COLO668 (cell line): ENCODE measurements at regions not wholly inside any gene's neighbourhood (a gene's known extent, or its start where the extent isn't known, plus 50 kb on each side); places are given as distances from the start of the nearest gene placed in this dataset.
A peak's percentile ranks its signal among the peaks of the same experiment; 100 is the strongest.

Experiments used
- DNase-seq: peaks from one replicate; lab custom pipeline; 2025; ENCODE audit not compliant: unreplicated experiment; lab: John Stamatoyannopoulos, UW

DNA sequence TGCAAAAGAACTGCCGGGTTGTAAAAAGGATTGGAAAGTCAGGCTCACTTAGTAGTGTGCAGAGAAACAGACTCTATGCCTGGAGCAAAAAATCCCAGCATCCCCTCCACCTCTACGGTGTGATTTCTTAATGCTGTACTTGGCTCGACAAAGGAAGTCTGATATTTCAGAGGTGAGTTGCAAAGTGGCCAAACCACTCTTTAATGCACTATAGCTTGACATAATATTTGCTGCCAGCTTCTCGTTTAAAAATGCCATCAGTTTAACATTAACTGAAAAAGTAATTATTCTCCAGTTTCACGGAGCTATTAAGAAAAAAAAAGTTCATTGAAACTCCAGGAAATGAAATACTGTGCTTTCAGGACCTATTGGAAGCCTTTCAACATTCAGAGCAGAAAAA lies 448.3 kb upstream of the ZFP42 start:
- no peak for DNase-seq

DNA sequence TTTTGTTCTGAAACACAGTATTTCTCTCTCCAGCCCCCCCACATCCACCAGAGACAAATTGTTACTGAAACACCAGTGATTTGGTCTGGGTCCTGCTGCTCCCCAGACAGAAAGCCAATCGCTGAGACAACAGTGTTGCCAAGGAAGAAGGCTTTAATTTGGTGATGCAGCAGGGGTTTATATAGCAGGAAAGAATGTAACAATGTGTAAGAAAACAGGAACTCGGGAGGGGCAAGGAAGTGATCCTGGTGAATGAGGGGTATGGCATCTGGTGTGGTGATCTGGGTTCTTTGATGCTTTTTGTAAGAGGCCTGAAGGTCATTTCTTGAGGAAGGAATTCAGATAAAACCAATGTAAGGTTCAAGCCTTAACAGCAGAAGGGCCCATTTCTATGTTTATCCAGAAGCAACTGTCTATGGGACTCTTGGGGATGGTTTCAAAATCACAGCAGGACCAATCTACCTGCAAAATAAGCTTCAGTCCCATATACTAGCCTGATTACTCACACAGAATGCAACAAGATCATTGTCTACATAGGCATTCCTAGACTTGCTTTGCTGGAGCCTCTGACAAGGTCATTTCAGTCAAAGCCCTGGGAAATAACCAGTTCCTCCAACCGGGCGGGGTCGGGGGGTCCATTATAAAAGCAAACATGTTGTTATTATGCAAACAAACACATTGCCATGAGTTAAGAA lies 445.2 kb upstream of the ZFP42 start:
- no peak for DNase-seq

DNA sequence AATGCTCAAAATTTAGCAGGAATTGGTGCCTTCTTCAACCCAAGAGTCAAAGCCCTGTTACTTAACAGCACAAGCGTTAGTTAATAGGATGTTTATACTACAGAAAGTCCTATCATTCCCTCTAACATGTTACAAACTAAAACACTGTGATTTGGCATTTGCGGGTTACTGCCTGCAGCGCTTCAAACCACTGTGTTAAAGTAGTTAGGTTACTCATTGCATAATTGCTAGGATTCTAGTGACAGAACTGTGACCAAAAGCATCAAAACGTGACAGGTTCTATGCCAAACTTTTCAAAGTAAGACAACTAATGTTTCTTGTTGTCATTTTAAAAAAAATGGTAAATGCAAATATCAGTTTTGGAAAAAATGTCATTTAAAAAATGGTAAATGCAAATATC lies 442.8 kb upstream of the ZFP42 start:
- DNase-seq: no peak

DNA sequence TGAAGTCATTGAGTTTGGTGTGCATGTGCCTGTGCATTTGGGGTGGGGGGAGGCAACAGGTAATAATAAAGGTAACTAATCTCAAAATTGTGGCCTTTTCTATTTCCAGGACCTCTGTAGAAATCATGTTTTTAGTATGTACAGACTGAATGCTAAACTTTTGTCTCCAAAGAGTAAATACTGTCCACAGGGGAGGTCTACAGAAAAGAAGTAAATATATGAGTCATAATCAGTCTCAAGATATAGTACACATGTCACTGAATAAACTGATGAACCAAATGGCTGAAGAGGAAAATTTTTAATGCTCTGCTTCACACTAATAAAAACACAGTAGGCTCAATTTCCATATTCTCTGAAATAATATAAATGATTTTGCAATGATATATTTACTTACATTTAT lies 440.4 kb upstream of the ZFP42 start:
- no peak for DNase-seq

DNA sequence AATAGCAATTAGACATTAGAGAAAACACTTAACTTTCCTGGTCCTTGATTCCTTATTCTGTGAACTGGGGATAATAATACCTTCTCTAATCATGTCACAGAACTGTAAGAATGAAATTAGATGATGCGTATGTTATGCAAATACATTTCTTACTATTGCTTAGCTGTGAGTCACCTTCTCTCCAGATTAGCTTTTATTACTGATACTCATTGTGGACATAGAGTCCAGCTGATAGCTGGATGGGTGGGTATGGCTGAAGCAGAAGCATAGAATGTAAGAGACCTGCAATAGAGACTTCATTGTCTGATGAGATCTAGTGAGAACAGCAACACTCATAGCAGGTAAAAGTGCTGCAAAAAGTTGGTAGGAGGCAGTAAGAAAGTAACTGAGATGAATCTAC lies 437.2 kb upstream of the ZFP42 start:
- no peak for DNase-seq

DNA sequence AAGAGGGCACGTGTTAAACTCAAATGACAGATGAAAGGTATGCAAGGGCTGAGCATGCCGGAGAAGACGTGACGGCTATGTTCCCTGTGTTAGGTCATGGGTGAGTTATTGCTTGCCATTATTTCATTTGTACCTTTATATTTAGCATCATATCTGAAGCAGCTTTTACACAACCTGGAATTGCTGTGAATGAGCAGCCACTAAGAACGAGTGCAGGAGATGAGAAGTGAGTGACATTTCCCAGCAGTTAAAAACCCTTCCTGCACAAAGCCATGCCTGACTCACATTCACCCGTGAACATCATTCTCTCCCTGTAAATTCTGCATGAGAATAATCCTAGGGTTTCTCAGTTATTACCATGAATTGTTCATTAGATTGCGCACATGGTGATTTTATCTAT lies 433.2 kb upstream of the ZFP42 start:
- DNase-seq: no peak

DNA sequence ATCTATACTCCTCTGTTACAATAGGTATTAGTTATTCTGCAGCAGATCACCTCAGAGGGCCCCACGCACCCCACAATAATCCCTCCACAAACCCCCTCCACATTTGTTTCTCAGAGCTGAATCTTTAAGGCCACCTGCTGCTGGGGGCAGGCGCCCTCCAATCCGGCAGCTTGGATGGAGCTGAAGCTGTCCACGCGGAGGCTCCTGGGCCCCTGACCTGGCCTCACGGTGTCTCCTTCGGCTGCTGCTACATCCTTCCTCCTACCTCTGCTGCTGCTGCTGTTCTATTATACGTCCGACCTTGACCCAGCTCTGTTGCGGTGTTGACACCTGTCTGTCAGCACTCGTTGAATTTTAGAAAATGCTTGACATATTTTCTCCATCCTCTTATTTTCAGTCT lies 430.2 kb upstream of the ZFP42 start:
- DNase-seq: no peak

DNA sequence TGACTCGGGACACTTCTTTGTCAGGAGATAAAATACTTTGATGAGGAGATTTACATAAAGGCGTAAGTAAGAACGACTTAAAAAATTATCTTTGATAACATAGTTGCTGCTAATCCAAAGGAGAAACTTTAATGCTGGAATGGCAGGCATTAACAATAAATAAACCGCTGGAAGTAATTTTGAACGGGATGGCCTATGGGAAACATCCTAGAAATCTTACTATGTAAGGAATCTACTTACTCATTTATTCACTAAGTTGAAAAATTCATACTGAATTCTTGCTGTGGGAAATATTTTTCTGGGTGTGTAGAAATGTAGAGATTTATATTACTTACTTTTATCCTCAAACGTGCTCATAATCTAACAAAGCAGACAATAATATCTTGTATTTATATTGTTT lies 425.7 kb upstream of the ZFP42 start:
- no peak for DNase-seq

DNA sequence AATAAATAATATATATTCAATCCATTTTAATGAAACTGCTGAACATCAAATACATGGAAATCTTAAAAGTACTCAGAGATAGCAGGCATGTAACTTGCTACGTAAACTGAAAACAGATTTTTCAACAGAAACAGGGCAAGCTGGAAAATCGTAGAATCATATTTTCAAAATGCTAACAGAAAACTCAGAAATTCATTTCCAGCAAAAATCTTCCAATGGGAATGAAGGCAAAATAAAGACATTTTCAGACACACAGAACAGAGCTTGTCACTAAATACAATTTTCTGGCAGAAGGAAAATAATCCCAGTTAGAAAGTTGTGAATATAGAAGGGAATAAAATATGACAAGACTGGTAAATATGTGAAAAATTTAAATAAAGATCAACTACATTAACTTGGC lies 419.9 kb upstream of the ZFP42 start:
- no peak for DNase-seq

DNA sequence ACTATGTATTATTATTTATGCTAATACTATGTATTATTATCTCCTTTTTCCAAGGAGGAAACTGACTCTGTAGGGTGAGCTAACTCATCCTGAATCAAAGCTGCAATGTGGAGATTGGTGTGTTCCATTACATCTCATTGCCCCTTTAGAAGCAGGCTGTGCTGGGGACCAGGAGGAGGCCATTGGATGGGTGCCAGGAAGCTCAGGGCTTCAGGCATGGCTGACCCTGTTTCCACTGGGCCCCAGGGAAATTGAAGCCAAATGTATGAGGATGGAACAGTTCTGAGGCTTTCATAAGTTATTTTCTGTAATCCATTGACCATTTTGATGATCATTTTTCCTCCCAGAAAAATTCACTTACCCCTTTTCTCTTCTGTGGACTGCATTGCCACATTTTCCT lies 418.8 kb upstream of the ZFP42 start:
- peak; percentile 3 for DNase-seq

DNA sequence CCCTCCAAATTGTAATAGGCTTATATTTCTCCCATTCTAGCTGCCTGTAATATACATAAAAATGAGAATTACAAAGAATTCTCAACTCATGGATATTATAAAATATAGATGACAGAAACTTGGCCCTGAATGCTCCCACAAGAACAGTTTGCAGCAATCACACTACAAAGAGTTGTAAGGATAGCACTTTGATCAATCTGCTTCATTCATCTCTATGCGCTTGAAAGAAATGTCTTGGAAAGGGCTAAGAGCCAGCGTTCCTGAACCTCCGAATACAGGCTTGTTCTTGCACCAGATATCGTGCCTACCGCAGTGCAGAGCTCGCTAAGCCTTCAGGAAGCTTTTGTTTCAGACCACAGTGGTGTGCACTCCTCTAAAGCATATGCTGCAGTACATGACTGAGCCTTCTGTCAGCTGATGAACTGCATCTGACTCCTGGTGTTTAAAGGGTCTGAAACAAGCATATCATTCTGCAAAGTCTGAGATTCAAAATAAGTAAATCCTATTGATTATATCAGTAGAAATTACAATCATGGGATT lies 417.6 kb upstream of the ZFP42 start:
- no peak for DNase-seq

DNA sequence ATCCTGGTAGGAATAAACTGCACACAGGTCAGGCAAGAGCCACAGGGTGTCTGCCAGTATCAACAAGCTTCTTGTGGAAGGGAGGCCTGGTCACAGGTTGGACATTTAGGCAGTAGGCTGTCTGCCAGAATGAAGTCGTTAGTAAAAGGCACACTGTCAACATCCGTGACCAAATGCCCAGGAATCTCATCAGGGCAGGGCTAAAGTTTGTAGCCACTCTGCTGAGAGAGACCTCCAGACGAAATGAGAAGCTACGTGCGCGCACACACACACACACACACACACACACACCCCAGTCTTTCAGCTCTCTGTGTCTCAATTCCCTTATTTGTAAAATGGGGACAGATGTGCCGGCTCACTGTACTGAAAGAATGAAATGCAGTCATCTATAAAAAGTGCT lies 408.7 kb upstream of the ZFP42 start:
- no peak for DNase-seq

DNA sequence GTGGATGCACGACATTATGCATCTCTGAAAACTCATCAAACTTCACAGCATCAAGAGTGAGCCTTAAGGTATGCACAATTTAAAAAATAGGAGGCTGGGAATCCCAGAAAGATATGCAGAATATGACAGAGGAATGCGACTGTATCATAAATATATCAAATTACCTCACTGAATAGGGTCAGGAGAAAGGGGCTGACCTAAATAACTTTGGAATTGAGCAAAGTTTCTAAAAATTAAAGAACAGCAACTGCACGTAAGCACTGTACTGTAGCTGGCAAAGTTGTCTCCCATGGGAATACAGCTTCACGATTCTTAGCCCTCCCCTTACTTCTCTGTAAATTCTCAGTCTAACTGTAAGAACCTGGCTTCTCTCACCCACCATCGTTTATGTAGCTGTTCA lies 397.4 kb upstream of the ZFP42 start:
- no peak for DNase-seq

DNA sequence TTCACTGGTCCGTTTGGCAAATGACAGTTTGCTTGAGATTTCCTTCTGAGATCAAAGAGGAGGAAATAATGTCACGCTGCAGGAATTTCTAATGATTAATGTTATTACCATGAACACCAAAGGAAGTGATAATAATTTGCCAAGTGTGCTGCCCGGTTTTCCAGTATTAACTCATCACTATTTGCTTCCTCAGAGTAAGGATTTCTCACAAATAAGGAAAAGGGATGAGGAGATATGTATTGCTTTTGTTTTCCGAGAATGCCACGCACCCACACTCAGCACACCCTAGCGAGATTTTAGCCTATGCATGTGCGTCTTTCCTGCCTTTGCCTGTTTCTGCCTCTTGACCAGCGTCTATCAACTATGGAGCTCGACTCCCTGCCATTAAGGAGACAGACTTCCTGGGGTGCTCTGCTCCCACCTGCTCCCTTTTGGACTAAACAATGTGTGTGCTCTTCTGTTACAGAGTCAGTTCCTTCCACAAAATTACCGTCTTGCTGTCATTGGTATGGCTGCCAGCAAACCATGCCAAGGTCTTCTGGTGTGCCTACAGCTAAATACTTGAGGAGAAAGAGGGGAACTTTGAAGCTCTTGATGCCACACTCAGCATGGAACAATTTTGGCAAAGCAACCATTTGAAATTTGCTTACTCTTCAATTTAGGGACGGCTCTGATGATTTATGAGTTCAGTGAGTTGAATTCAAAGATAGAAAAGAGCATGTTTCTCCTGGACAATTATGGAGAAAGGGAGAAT lies 393.1 kb upstream of the ZFP42 start:
- DNase-seq: no peak

DNA sequence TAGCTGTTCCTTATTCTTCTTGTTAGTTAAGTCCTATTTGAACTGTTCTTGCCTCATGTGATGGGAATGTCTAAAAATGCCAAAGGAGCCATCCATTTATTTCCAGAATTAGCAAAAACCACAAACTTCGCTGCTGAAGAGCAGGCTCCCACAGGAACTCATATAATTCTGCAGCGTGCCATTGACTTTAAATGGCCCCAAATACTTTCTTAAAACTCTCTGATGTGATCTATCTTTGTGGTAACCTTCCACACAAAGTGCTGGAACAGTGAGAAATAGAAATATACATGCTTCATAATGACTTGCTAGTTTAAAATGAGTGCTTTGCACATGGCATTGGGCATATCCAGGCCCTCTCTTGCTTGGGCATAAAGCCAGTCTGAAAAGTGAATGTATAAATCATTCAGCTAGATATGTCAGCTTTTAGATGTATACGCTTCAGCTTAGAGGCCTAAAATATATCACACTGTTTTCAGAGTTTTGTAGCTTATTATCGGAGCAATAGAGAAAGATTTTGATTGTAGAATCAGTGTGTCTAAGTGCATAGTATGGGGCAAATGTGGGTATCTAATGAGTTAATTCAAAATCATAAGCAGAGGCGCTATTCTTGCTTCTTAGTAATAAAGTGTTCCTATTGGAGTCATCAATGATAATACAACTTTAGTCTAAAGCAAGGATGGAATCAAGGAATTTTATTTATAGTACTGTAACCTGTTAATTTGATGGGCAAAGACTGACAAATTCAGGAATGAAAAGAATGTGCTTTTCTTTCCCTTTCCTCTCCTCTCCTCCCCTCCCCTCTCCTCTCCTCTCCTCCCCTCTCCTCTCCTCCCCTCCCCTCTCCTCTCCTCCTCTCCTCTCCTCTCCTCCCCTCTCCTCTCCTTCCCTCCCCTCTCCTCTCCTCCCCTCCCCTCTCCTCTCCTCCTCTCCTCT lies 392.2 kb upstream of the ZFP42 start:
- DNase-seq: no peak

DNA sequence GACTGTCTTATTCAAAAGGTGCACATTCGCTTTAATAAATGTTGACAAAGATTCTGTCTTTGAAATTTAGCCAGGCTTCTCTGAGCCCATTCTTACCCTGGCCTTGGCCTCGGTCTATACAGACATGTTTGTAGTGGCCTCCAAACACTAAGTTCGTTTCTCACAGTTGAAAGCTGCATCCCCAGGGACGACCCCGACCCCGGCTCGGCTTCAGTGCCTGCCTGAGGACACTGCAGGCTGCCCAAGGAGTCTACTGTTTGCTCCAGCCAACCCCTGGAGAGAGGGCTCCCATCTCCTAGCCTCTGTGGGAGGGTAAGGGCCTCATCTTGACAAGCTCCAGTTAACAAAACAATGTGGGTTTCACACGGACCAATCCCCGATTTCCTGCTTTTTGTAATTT lies 390.6 kb upstream of the ZFP42 start:
- DNase-seq: no peak

DNA sequence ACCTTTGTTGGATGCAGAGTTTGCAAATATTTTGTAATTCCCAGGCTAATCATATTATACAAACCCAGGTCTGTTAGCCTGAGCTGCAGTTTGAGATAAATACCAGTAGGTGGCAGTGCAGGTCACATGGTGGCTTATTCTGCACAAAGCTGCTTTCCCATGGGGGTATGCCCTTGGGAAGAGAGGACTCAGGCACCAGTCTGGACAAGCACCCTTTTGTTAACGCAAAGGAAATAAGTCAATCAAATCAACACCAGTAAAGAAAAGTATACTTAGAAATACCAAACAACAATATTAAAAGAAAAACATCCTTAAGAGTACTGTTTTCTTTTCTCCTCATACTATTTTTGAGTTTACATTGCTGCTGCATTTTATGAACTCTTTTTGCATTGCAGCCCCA lies 389.0 kb upstream of the ZFP42 start:
- no peak for DNase-seq

DNA sequence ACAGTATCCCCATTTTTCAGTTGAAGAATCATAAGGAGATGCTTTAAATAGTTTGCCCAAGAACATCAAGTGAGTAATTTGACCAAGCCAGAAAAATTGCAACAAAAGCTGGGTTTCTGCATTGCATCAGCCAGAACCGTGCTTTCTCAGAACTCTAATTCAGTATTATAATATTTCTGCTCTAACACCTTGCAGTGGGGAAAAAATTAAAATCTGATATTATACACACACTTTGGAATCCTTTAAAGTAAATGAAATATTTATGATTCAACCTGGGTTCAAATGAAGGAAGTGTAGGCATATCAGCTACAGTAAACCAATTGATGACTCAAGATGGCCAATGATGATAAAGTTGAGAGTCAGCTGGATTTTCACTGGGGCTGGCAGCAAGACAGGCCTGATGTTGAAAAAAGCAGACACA lies 387.6 kb upstream of the ZFP42 start:
- DNase-seq: no peak

DNA sequence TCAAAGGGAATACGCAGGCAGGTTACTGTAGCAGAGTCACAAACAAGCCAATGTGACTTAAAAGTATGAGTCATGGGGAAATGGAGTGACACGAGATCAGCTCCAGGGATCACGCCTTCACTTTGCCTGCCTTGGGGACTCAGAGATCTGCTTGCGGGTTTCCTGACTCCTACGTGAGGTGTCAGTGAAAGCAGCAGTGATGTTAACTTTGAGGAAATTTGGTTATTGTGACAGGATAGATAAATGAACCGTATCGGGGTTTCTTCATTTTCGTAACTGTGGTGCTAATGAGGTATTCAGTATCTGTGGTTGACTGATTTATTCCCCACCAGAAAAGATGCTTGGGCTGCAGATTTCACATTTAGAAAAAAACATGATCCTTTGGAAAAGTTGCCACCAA lies 383.3 kb upstream of the ZFP42 start:
- no peak for DNase-seq

DNA sequence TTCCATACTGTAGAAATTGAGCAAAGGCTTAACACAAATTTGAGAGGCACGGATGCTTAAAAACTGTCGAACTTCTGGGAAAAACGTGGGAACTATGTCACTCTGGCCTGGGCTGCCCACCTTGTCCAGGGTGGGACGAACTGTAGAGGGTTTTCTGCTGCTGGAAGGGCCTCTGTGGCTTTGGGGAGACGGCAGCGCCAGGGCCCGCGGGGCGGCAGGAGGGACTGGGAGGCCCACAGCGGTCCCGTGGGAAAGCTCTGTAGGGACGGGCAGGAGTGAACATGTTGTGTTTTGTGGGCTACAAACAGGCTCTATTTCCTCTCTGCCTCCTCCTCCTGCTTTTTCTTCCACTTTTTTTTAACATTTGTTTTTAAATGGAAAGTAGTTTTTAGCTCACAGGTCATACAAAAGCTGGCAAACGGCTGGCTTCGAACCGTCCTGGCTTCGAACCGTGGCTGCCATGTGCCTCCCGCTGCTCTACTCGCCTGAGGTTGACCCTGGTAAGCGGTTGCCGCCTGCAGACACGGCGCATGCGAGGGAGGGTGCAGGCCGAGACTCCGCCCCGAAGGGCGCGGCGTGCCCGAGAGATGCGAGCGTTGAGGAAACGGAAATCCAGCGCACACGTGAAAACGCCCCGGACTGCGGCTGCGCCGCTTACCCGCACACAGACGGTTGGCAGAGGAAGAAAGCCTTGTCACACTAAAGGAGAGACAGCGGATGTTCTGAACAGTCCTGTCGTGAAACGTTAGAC lies 382.3 kb upstream of the ZFP42 start:
- DNase-seq: no peak

DNA sequence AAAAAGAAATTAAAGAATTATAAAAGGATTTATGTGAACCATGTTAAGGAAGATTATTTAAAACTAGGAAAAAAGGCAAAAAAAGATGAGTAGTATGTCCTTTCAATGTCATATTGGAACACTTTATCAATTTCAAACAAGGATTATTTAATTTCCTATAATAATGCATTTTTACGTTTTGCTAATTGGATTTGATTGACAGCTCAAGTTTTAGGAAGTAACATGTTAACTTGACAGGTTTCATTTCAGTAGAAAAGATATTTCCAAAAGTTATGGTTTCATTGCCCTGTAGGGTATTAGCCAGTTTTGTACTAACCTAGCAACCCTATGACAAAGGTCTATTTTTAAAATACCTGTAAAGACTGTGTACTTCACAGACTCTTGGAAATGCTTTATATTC lies 379.6 kb upstream of the ZFP42 start:
- no peak for DNase-seq
